ENCODE measurements at regions not wholly inside any gene's neighbourhood (a gene's known extent, or its start where the extent isn't known, plus 50 kb on each side); places are given as distances from the start of the nearest gene placed in this dataset.

GRCh38 chrX:87338510-87338909 lies 179.1 kb upstream of the KLHL4 start (continued):
- TF ChIP-seq REST (IDR thresholded peaks at IDR 0.05; ENCODE audit: borderline replicate concordance) (peak; percentile 30; the same call in 1 of the 2 replicates), REST (CRISPR knock-in tag; IDR thresholded peaks at IDR 0.05; ENCODE audit: low read depth) (no peak), SMC3 (conservative IDR thresholded peaks at IDR 0.05; ENCODE audit: insufficient read depth, low read depth, low read length) (0 out of 2 replicates have a peak, but pooled peaks have one; percentile 15), HIVEP1 (CRISPR knock-in tag; IDR thresholded peaks at IDR 0.05) (no peak), PHTF2 (CRISPR knock-in tag; IDR thresholded peaks at IDR 0.05) (no peak)
